Head of caudate nucleus (tissue), 42 donors: ENCODE measurements at regions not wholly inside any gene's neighbourhood (a gene's known extent, or its start where the extent isn't known, plus 50 kb on each side); places are given as distances from the start of the nearest gene placed in this dataset.
"Not testable (repeated sequence)": the region's sequence is repeated elsewhere in the genome, so short reads cannot be mapped to it uniquely, and the experiment has no call there.

Experiments
- DNase-seq, 42 donors: peaks; one replicate each; pipeline versions ENCODE4 v3.0.0 to v3.0.0-alpha.2; 2020 to 2021; ENCODE audit warnings: mixed read lengths in 7 of 42
- intact Hi-C: fragments of 100-400 bp; cut with DNase I; formaldehyde crosslinking; loops from one replicate; pipeline ENCODE4 v1.15.0; 2022

GRCh38 chr6:34646714-34647113 lies 49.9 kb downstream of the ILRUN start:
- DNase-seq: no peak
- intact Hi-C loops: no loop called here

- intact Hi-C loops: no loop called here
- DNase-seq: no peak
Measured at GRCh38 chr6:34645627-34646026, 50.9 kb downstream of the ILRUN start.

- intact Hi-C loops: no loop called here
- DNase-seq: no peak
Measured at GRCh38 chr6:34644716-34645115, 51.9 kb downstream of the ILRUN start.

- intact Hi-C loops: no loop called here
- no peak for DNase-seq
Measured at GRCh38 chr6:34642427-34642826, 54.1 kb downstream of the ILRUN start.

- DNase-seq, intact Hi-C loops: not testable (repeated sequence)
Measured at GRCh38 chr6:34640074-34640849, 56.3 kb downstream of the ILRUN start.

GRCh38 chr6:34638834-34639736 lies 57.5 kb downstream of the ILRUN start:
- intact Hi-C loops: no loop called here
- no peak for DNase-seq

- no peak for DNase-seq
- intact Hi-C loops: no loop called here
Measured at GRCh38 chr6:34633785-34634184, 62.8 kb downstream of the ILRUN start.

GRCh38 chr6:34633256-34633655 lies 63.3 kb downstream of the ILRUN start:
- intact Hi-C loops: no loop called here
- DNase-seq: no peak

- intact Hi-C loops: no loop called here
- DNase-seq: no peak
Measured at GRCh38 chr6:34630040-34630439, 66.5 kb downstream of the ILRUN start.

- no peak for DNase-seq
- intact Hi-C loops: no loop called here
Measured at GRCh38 chr6:34627296-34627695, 69.3 kb downstream of the ILRUN start.

GRCh38 chr6:34618430-34619182 lies 62.5 kb upstream of the SPDEF start:
- DNase-seq: no peak
- intact Hi-C loops: no loop called here

GRCh38 chr6:34617231-34617630 lies 61.1 kb upstream of the SPDEF start:
- intact Hi-C loops: no loop called here

GRCh38 chr6:34616227-34616585 lies 60.1 kb upstream of the SPDEF start:
- DNase-seq: no peak
- intact Hi-C loops: no loop called here

More at GRCh38 chr6:34617231-34617630, 61.1 kb upstream of the SPDEF start:
- DNase-seq: no peak

GRCh38 chr6:34615574-34616226 lies 59.6 kb upstream of the SPDEF start:
- intact Hi-C loops: no loop called here
- no peak for DNase-seq

- intact Hi-C loops: no loop called here
Measured at GRCh38 chr6:34610819-34611477, 54.8 kb upstream of the SPDEF start.

GRCh38 chr6:34608321-34609091 lies 52.4 kb upstream of the SPDEF start:
- intact Hi-C loops: loop anchor here (5.0 kb wide), 1 partner anchor 146 kb away; no protein-coding TSS in a partner anchor
- DNase-seq: no peak

More at GRCh38 chr6:34610819-34611477, 54.8 kb upstream of the SPDEF start:
- DNase-seq: no peak

- intact Hi-C loops: loop anchor here (5.0 kb wide), 1 partner anchor 144 kb away; no protein-coding TSS in a partner anchor
- DNase-seq: no peak
Measured at GRCh38 chr6:34606477-34607265, 50.5 kb upstream of the SPDEF start.
